DOHH2 (cell line): ENCODE measurements at regions not wholly inside any gene's neighbourhood (a gene's known extent, or its start where the extent isn't known, plus 50 kb on each side); places are given as distances from the start of the nearest gene placed in this dataset.

Experiments
- CTCF ChIP-seq: fragments of 200-600 bp; sonication (generic); IDR thresholded peaks from one replicate; pipeline ENCODE4 v1.5.1; 2014; ENCODE audit warnings: antibody characterized with exemption, mild to moderate bottlenecking, low read depth, low read length; ENCODE audit not compliant: poor library complexity, severe bottlenecking
- EZH2phosphoT487 ChIP-seq: fragments of 200-600 bp; sonication (generic); IDR thresholded peaks from 2 replicates; pipeline ENCODE4 v1.6.1; 2017; ENCODE audit warnings: borderline replicate concordance, mild to moderate bottlenecking, antibody characterized with exemption, low read length, moderate library complexity, mixed read lengths

- TF ChIP-seq CTCF (no peak), EZH2phosphoT487 (no peak)
Observed at GRCh38 chr3:72384602-72385001, 463.6 kb downstream of the SHQ1 start.
